Activated CD4-positive, alpha-beta T cell treated with anti-CD3 and anti-CD28 coated beads, Interleukin-2, amount 50 U/mL, for 48 hours (primary cell): ENCODE measurements at regions not wholly inside any gene's neighbourhood (a gene's known extent, or its start where the extent isn't known, plus 50 kb on each side); places are given as distances from the start of the nearest gene placed in this dataset.
"Not testable (repeated sequence)": the region's sequence is repeated elsewhere in the genome, so short reads cannot be mapped to it uniquely, and the experiment has no call there.

ENCODE experiments used
- DNase-seq, 2 experiments: peaks; one replicate each; pipeline ENCODE4 v3.0.0-alpha.2; 2020

GRCh38 chrX:63458981-63459380 lies 107.8 kb upstream of the SPIN4 start:
- no peak for DNase-seq

GRCh38 chrX:63453571-63453970 lies 102.4 kb upstream of the SPIN4 start:
- DNase-seq = no peak

GRCh38 chrX:63441717-63442116 lies 90.6 kb upstream of the SPIN4 start:
- no peak for DNase-seq

- DNase-seq = no peak
These were observed 88.4 kb upstream of the SPIN4 start for GRCh38 chrX:63439580-63439979.

- DNase-seq = no peak
These were observed 85.7 kb upstream of the SPIN4 start for GRCh38 chrX:63436865-63437264.

GRCh38 chrX:63434665-63435064 lies 83.5 kb upstream of the SPIN4 start:
- no peak for DNase-seq

GRCh38 chrX:63434206-63434605 lies 83.1 kb upstream of the SPIN4 start:
- DNase-seq = no peak

GRCh38 chrX:63430026-63430425 lies 78.9 kb upstream of the SPIN4 start:
- DNase-seq = no peak

GRCh38 chrX:63428348-63428747 lies 77.2 kb upstream of the SPIN4 start:
- DNase-seq = no peak

GRCh38 chrX:63426519-63426918 lies 75.4 kb upstream of the SPIN4 start:
- DNase-seq = no peak

GRCh38 chrX:63424063-63424462 lies 72.9 kb upstream of the SPIN4 start:
- DNase-seq = no peak

- DNase-seq = no peak
These were observed 70.3 kb upstream of the SPIN4 start for GRCh38 chrX:63421411-63421810.

GRCh38 chrX:63418211-63418610 lies 67.1 kb upstream of the SPIN4 start:
- no peak for DNase-seq

- DNase-seq = no peak
These were observed 66.5 kb upstream of the SPIN4 start for GRCh38 chrX:63417649-63418048.

GRCh38 chrX:63409934-63410333 lies 58.8 kb upstream of the SPIN4 start:
- DNase-seq = not testable (repeated sequence)

GRCh38 chrX:63408050-63408449 lies 56.9 kb upstream of the SPIN4 start:
- DNase-seq = no peak

GRCh38 chrX:63404332-63404731 lies 53.2 kb upstream of the SPIN4 start:
- DNase-seq = no peak

- DNase-seq = no peak
These were observed 51.0 kb upstream of the SPIN4 start for GRCh38 chrX:63402106-63402505.
